ENCODE measurements at regions not wholly inside any gene's neighbourhood (a gene's known extent, or its start where the extent isn't known, plus 50 kb on each side); places are given as distances from the start of the nearest gene placed in this dataset.

DNA sequence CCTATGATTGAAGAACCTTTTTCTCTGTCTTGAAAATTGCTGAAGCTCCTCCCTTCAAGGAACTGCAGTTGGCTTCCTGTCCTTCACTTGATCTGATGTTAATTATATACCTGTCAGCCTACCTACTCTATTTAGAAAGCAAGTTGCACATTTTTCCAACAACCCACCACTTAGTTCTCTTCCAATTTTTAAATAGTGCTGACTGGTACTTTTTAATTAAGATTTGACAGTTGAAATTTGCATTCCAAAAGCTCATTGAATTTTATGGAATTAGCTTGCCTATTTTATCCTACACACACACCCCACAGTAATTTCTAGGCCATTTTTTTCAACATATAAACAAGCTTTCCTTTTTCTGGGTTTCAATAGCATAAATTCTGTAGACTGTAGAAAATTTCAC lies 820.3 kb upstream of the FAT3 start:
- TF ChIP-seq, protein P1, sequence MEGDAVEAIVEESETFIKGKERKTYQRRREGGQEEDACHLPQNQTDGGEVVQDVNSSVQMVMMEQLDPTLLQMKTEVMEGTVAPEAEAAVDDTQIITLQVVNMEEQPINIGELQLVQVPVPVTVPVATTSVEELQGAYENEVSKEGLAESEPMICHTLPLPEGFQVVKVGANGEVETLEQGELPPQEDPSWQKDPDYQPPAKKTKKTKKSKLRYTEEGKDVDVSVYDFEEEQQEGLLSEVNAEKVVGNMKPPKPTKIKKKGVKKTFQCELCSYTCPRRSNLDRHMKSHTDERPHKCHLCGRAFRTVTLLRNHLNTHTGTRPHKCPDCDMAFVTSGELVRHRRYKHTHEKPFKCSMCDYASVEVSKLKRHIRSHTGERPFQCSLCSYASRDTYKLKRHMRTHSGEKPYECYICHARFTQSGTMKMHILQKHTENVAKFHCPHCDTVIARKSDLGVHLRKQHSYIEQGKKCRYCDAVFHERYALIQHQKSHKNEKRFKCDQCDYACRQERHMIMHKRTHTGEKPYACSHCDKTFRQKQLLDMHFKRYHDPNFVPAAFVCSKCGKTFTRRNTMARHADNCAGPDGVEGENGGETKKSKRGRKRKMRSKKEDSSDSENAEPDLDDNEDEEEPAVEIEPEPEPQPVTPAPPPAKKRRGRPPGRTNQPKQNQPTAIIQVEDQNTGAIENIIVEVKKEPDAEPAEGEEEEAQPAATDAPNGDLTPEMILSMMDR (IDR thresholded peaks at IDR 0.05): no peak
- TF ChIP-seq TEAD4 (IDR thresholded peaks at IDR 0.05; ENCODE audit: borderline replicate concordance, insufficient read depth) (no peak), FOXJ3 (CRISPR knock-in tag; IDR thresholded peaks at IDR 0.05) (no peak), EP300 (IDR thresholded peaks at IDR 0.05; ENCODE audit: borderline replicate concordance in 1 of 2, low read depth in 1 of 2, low read length in 1 of 2) (no peak)
- TF ChIP-seq, protein P2, sequence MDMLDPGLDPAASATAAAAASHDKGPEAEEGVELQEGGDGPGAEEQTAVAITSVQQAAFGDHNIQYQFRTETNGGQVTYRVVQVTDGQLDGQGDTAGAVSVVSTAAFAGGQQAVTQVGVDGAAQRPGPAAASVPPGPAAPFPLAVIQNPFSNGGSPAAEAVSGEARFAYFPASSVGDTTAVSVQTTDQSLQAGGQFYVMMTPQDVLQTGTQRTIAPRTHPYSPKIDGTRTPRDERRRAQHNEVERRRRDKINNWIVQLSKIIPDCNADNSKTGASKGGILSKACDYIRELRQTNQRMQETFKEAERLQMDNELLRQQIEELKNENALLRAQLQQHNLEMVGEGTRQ (IDR thresholded peaks at IDR 0.05; ENCODE audit: borderline replicate concordance, low read depth, low read length): no peak

All from SK-N-SH (cell line).